GM23248 (cell line): ENCODE measurements at regions not wholly inside any gene's neighbourhood (a gene's known extent, or its start where the extent isn't known, plus 50 kb on each side); places are given as distances from the start of the nearest gene placed in this dataset.

Source experiments
- EZH2 ChIP-seq: fragments of 200-600 bp; sonication (generic); IDR thresholded peaks from 2 replicates; pipeline ENCODE4 v1.6.1; 2018; ENCODE audit warnings: antibody characterized with exemption, mild to moderate bottlenecking; ENCODE audit not compliant: insufficient read depth, poor library complexity, severe bottlenecking
- EZH2phosphoT487 ChIP-seq: fragments of 200-600 bp; sonication (generic); IDR thresholded peaks from 2 replicates; pipeline ENCODE4 v1.6.1; 2018; ENCODE audit warnings: antibody characterized with exemption, moderate library complexity, mild to moderate bottlenecking, low read depth; ENCODE audit not compliant: insufficient read depth

GRCh38 chr2:129439406-129440302, 539.8 kb upstream of the RAB6C start:
- TF ChIP-seq EZH2phosphoT487 (no peak), EZH2 (no peak)
